A673 (cell line): ENCODE measurements at regions not wholly inside any gene's neighbourhood (a gene's known extent, or its start where the extent isn't known, plus 50 kb on each side); places are given as distances from the start of the nearest gene placed in this dataset.
A peak's percentile ranks its signal among the peaks of the same experiment; 100 is the strongest.

Source experiments
- BruUV-seq: library from RNA; stranded (reverse); fragments of 400-500 nt; replicated peaks from 2 replicates; lab custom pipeline; 2021; lab: Mats Ljungman, UMichigan
- CTCF ChIA-PET: fragments of 300-600 bp; sonication (Branson Sonifier 250); formaldehyde crosslinking; loops from one replicate; lab custom pipeline; 2022; ENCODE audit warnings: antibody characterized with exemption; lab: Charles Lee
- POLR2A ChIA-PET: fragments of 300-600 bp; sonication (Branson Sonifier 250); formaldehyde crosslinking; loops from one replicate; lab custom pipeline; 2022; ENCODE audit warnings: antibody characterized with exemption; ENCODE audit not compliant: low non-redundant PET; lab: Charles Lee
- DNase-seq: peaks from one replicate; pipeline ENCODE4 v3.0.0-alpha.2; 2015; ENCODE audit warnings: low spot score
- H3K27ac ChIP-seq: fragments of 200-600 bp; sonication (generic); 2 replicates; pipeline ENCODE4 v1.5.1; 2016; ENCODE audit warnings: mixed run types, low read depth, mild to moderate bottlenecking, mixed read lengths, antibody characterized with exemption, low read length; ENCODE audit not compliant: poor library complexity, severe bottlenecking
- H3K27me3 ChIP-seq: fragments of 200-600 bp; sonication (generic); replicated peaks from 2 replicates; pipeline ENCODE4 v1.6.1; 2017; ENCODE audit warnings: mixed run types, low read depth, mild to moderate bottlenecking, mixed read lengths, antibody characterized with exemption, low read length; ENCODE audit not compliant: insufficient read depth, poor library complexity
- H3K36me3 ChIP-seq: fragments of 200-600 bp; sonication (generic); 2 replicates; pipeline ENCODE4 v1.6.1; 2016; ENCODE audit warnings: mixed run types, mild to moderate bottlenecking, mixed read lengths, antibody characterized with exemption, low read length; ENCODE audit not compliant: insufficient read depth, poor library complexity, severe bottlenecking
- H3K4me1 ChIP-seq: fragments of 200-600 bp; sonication (generic); 2 replicates; pipeline ENCODE4 v1.6.1; 2017; ENCODE audit warnings: mixed run types, mild to moderate bottlenecking, mixed read lengths, antibody characterized with exemption, low read length; ENCODE audit not compliant: insufficient read depth, poor library complexity, severe bottlenecking
- H3K4me3 ChIP-seq: fragments of 200-600 bp; sonication (generic); 2 replicates; pipeline ENCODE4 v1.5.1; 2016; ENCODE audit warnings: low read depth, mixed run types, mild to moderate bottlenecking, mixed read lengths, low read length; ENCODE audit not compliant: poor library complexity, severe bottlenecking
- H3K9me3 ChIP-seq: fragments of 200-600 bp; sonication (generic); 2 replicates; pipeline ENCODE4 v1.6.1; 2016; ENCODE audit warnings: mixed run types, low read depth, mild to moderate bottlenecking, mixed read lengths, antibody characterized with exemption, low read length; ENCODE audit not compliant: poor library complexity, severe bottlenecking
- EZH2 ChIP-seq: fragments of 200-600 bp; sonication (generic); IDR thresholded peaks from 2 replicates; pipeline ENCODE4 v1.6.1; 2017; ENCODE audit warnings: borderline replicate concordance, low read depth, mild to moderate bottlenecking, mixed read lengths, antibody characterized with exemption, low read length; ENCODE audit not compliant: poor library complexity, severe bottlenecking
- intact Hi-C: fragments of 100-400 bp; cut with micrococcal nuclease; formaldehyde crosslinking; loops from one replicate; pipeline ENCODE4 v1.10.0; 2022; ENCODE audit not compliant: unreplicated experiment
- TF ChIP-seq, protein P1 (sequence below): fragments of 300-800, 200-600 bp; sonication (generic); conservative IDR thresholded peaks from 2 replicates; pipeline ENCODE4 v1.5.1; 2017; ENCODE audit warnings: low read depth, mild to moderate bottlenecking, antibody characterized with exemption, low read length, moderate library complexity, mixed read lengths

DNA sequence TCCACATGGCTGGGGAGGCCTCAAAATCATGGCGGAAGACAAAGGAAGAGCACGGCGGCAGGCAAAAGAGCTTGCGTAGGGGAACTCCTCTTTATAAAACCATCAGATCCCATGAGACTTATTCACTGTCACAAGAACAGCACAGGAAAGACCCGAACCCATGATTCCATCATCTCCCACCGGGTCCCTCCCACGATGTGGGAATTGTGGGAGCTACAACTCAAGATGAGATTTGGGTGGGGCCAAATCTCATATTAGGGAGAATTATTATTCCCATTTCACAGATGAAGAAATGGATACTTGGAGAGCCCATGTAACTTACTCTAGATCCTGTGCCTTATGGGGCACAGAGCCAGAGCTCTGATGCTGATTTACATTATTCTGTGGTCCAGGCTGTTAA, 322.6 kb downstream of the PCNX1 start:
- Histone ChIP-seq H3K4me1 (no peaks in the 10 kb centered on the region), H3K27me3 (no peaks in the 10 kb centered on the region), H3K4me3 (no peak overlapping the region), H3K27ac (no peak overlapping the region), H3K9me3 (no peaks in the 10 kb centered on the region), H3K36me3 (no peaks in the 10 kb centered on the region)
- POLR2A ChIA-PET = no interaction called here
- intact Hi-C loops = no loop called here
- BruUV-seq = no TSS peak
- TF ChIP-seq, protein P1, sequence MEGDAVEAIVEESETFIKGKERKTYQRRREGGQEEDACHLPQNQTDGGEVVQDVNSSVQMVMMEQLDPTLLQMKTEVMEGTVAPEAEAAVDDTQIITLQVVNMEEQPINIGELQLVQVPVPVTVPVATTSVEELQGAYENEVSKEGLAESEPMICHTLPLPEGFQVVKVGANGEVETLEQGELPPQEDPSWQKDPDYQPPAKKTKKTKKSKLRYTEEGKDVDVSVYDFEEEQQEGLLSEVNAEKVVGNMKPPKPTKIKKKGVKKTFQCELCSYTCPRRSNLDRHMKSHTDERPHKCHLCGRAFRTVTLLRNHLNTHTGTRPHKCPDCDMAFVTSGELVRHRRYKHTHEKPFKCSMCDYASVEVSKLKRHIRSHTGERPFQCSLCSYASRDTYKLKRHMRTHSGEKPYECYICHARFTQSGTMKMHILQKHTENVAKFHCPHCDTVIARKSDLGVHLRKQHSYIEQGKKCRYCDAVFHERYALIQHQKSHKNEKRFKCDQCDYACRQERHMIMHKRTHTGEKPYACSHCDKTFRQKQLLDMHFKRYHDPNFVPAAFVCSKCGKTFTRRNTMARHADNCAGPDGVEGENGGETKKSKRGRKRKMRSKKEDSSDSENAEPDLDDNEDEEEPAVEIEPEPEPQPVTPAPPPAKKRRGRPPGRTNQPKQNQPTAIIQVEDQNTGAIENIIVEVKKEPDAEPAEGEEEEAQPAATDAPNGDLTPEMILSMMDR = no peak
- TF ChIP-seq EZH2 = no peak
- CTCF ChIA-PET = no interaction called here
- DNase-seq = no peak

DNA sequence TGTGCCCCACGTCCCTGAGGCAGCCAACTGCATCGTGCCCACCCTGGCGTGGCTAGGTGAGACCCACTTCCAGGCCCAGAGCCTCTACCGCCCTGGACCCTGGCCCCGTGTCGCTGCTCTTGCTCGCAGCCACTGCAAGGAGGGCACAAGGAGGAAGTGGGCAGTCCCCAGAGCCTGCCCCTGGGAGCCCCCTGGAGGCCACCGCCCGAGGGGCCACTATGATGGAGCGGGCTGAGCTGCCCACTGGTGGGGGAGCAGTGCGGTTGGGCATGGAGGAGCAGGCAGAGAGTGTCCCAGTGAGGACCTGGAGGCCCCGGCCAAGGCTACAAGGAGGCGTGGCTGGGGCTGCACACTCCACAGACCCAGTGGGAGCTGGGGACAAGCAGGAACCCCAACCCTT, 323.6 kb downstream of the PCNX1 start:
- TF ChIP-seq, protein P1 = no peak
- no peak for TF ChIP-seq EZH2
- no peak for DNase-seq
- Histone ChIP-seq H3K27me3 (no peaks in the 10 kb centered on the region), H3K4me1 (peaks cover under 1% of the 10 kb centered on the region), H3K4me3 (no peak overlapping the region), H3K9me3 (no peaks in the 10 kb centered on the region), H3K36me3 (no peaks in the 10 kb centered on the region), H3K27ac (no peak overlapping the region)
- intact Hi-C loops = no loop called here
- POLR2A ChIA-PET = no interaction called here
- BruUV-seq = no TSS peak
- CTCF ChIA-PET = no interaction called here

DNA sequence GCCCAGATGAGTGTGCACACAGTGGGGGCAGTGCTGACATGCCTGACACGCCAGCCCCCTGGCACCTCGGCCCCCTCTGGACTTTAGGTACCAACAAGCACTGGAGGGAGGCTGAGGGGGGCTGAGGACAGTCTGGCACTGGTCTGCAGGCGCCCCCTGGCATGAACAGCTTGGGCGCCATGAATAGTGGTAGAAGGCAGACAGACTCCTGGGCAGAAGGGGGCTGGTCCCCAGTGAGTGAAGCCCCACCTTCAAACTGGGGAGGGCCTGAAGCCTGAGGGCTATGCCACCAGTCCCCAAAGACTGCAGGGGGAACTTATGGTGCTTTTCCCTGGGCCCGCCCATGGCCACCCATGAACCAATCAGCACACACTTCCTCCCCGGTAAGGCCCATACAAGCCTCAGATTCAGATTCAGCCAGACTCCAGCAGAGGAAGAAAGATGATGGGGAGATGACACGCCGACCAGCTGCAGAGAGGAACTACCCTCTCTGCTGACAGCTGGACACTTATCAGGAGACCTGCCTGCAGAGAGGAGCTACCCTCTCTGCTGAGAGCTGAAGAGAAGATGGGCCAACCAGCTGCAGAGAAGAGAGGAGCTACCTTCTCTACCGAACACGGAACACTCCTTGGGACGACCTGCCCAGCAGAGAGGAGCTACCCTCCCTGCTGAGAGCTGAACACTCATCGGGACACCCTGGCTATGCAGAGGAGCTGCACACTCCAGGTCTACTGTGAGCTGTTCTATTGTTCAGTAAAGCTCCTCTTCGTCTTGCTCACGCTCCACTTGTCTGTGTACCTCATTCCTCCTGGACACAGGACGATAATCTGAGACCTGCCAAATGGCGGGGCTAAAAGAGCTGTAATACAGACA, 324.5 kb downstream of the PCNX1 start:
- CTCF ChIA-PET = no interaction called here
- intact Hi-C loops = no loop called here
- TF ChIP-seq, protein P1 = no peak
- no peak for TF ChIP-seq EZH2
- no peaks in the 10 kb centered on the region for H3K9me3 ChIP-seq
- H3K27me3 ChIP-seq = no peaks in the 10 kb centered on the region
- H3K4me3 ChIP-seq = no peak overlapping the region
- no TSS peak for BruUV-seq
- H3K27ac ChIP-seq = no peak overlapping the region
- peak; percentile 32 for DNase-seq
- peaks cover 9% of the 10 kb centered on the region for H3K4me1 ChIP-seq
- H3K36me3 ChIP-seq = no peaks in the 10 kb centered on the region
- POLR2A ChIA-PET = no interaction called here
